HCT116 (cell line): ENCODE measurements at regions not wholly inside any gene's neighbourhood (a gene's known extent, or its start where the extent isn't known, plus 50 kb on each side); places are given as distances from the start of the nearest gene placed in this dataset.

Experiments used
- ATAC-seq: fragments of 200-7000 bp; cut with Tn5 transposase; 2 replicates; pipeline ENCODE4 v1.9.1; 2020; ENCODE audit warnings: mild to moderate bottlenecking, moderate library complexity
- BruUV-seq: library from RNA; stranded (reverse); fragments of 400-500 nt; replicated peaks from 2 replicates; lab custom pipeline; 2021; lab: Mats Ljungman, UMichigan
- CTCF ChIA-PET: fragments of 300-600 bp; sonication (Branson Sonifier 250); formaldehyde crosslinking; loops from one replicate; lab custom pipeline; 2021; ENCODE audit warnings: antibody characterized with exemption; lab: Charles Lee
- POLR2A ChIA-PET: fragments of 300-600, 350-600 bp; sonication (Branson Sonifier 250); formaldehyde crosslinking; loops from one replicate; lab custom pipeline; 2021; ENCODE audit warnings: antibody characterized with exemption; lab: Charles Lee
- RAD21 ChIA-PET, 2 experiments: fragments of 300-600 bp; sonication (Branson Sonifier 250); formaldehyde crosslinking; loops; one replicate each; lab custom pipeline; 2023; ENCODE audit warnings: low total read pairs in 2 of 2; ENCODE audit not compliant: uncharacterized antibody in 2 of 2, unreplicated experiment in 2 of 2, low non-redundant PET in 1 of 2; lab: Charles Lee
- DNase-seq: peaks from one replicate; pipeline ENCODE4 v3.0.0-alpha.2; 2010; ENCODE audit warnings: low read depth, low spot score
- H2AFZ ChIP-seq: fragments of 200-600 bp; shearing (Covaris generic), sonication (generic); 2 replicates; pipeline ENCODE4 v1.6.1; 2017; ENCODE audit warnings: low read depth, mixed run types, mixed read lengths, antibody characterized with exemption, low read length; ENCODE audit not compliant: poor library complexity, severe bottlenecking
- H3K27ac ChIP-seq: 2 replicates; pipeline ENCODE4 v1.5.1; 2012; ENCODE audit warnings: low read depth, low read length
- H3K27me3 ChIP-seq: fragments of 200-600 bp; sonication (generic); 2 replicates; pipeline ENCODE4 v1.6.1; 2016; ENCODE audit warnings: mixed run types, low read length, mixed read lengths; ENCODE audit not compliant: insufficient read depth
- H3K36me3 ChIP-seq, 2 experiments: fragments of 200-500 bp in 1 of 2; fragments of 200-600 bp in 1 of 2; sonication (Bioruptor generic) in 1 of 2; sonication (generic) in 1 of 2; 2 replicates each; pipeline versions ENCODE4 v1.5.1 to v1.6.1; 2014 to 2016; ENCODE audit warnings: low read length in 2 of 2, inconsistent platforms in 1 of 2, mixed read lengths in 1 of 2, mixed run types in 1 of 2; ENCODE audit not compliant: insufficient read depth in 2 of 2, control insufficient read depth in 1 of 2
- H3K4me1 ChIP-seq, 2 experiments: fragments of 200-600 bp in 1 of 2; sonication (generic) in 1 of 2; 2 replicates each; pipeline versions ENCODE4 v1.5.1 to v1.6.1; 2012 to 2017; ENCODE audit warnings: low read length in 2 of 2, inconsistent platforms in 1 of 2, mild to moderate bottlenecking in 1 of 2, mixed read lengths in 1 of 2, mixed run types in 1 of 2, moderate library complexity in 1 of 2; ENCODE audit not compliant: insufficient read depth in 2 of 2, control insufficient read depth in 1 of 2
- H3K4me2 ChIP-seq: fragments of 200-600 bp; sonication (generic); 2 replicates; pipeline ENCODE4 v1.6.1; 2017; ENCODE audit warnings: mixed run types, low read length, mixed read lengths
- H3K4me3 ChIP-seq, 2 experiments: fragments of 200-600 bp in 1 of 2; sonication (generic) in 1 of 2; replicated peaks in 1 of 2; 2 replicates each; pipeline ENCODE4 v1.5.1; 2011 to 2016; ENCODE audit warnings: low read length in 2 of 2, control low read depth in 1 of 2, low read depth in 1 of 2, mild to moderate bottlenecking in 1 of 2, mixed read lengths in 1 of 2, mixed run types in 1 of 2
- H3K79me2 ChIP-seq: fragments of 200-600 bp; sonication (generic); 2 replicates; pipeline ENCODE4 v1.6.1; 2017; ENCODE audit warnings: mild to moderate bottlenecking, mixed run types, low read length, moderate library complexity, mixed read lengths; ENCODE audit not compliant: insufficient read depth
- H3K9ac ChIP-seq: fragments of 200-600 bp; sonication (generic); 2 replicates; pipeline ENCODE4 v1.6.1; 2016; ENCODE audit warnings: low read length, mixed read lengths
- H3K9me2 ChIP-seq: fragments of 200-600 bp; sonication (generic), shearing (Covaris generic); 2 replicates; pipeline ENCODE4 v1.6.1; 2017; ENCODE audit warnings: mixed run types, mild to moderate bottlenecking, moderate library complexity; ENCODE audit not compliant: insufficient read depth
- H3K9me3 ChIP-seq, 2 experiments: fragments of 200-500 bp in 1 of 2; fragments of 200-600 bp in 1 of 2; sonication (Bioruptor generic) in 1 of 2; sonication (generic) in 1 of 2; 2 replicates each; pipeline ENCODE4 v1.6.1; 2014 to 2017; ENCODE audit warnings: low read length in 2 of 2, mixed read lengths in 2 of 2, inconsistent platforms in 1 of 2, low read depth in 1 of 2, mild to moderate bottlenecking in 1 of 2, mixed run types in 1 of 2, moderate library complexity in 1 of 2; ENCODE audit not compliant: control insufficient read depth in 1 of 2, insufficient read depth in 1 of 2
- H4K20me1 ChIP-seq: fragments of 200-600 bp; sonication (generic), shearing (Covaris generic); 2 replicates; pipeline ENCODE4 v1.6.1; 2017; ENCODE audit warnings: mixed run types, mild to moderate bottlenecking, moderate library complexity; ENCODE audit not compliant: insufficient read depth
- ATF3 ChIP-seq: IDR thresholded peaks from 2 replicates; pipeline ENCODE4 v1.6.1; 2012
- CBX3 ChIP-seq: IDR thresholded peaks from 2 replicates; pipeline ENCODE4 v1.6.1; 2012; ENCODE audit warnings: low read depth
- CEBPB ChIP-seq: IDR thresholded peaks from 2 replicates; pipeline ENCODE4 v1.6.1; 2012; ENCODE audit warnings: low read depth
- EGR1 ChIP-seq: IDR thresholded peaks from 2 replicates; pipeline ENCODE4 v1.6.1; 2012; ENCODE audit warnings: low read depth
- ELF1 ChIP-seq: IDR thresholded peaks from 2 replicates; pipeline ENCODE4 v1.6.1; 2012; ENCODE audit warnings: low read depth, borderline replicate concordance
- EZH2 ChIP-seq: fragments of 200-600 bp; sonication (generic); IDR thresholded peaks from 2 replicates; pipeline ENCODE4 v1.6.1; 2017; ENCODE audit warnings: antibody characterized with exemption, mixed run types
- EZH2phosphoT487 ChIP-seq: fragments of 200-600 bp; IDR thresholded peaks from 2 replicates; pipeline ENCODE4 v1.6.1; 2018; ENCODE audit warnings: antibody characterized with exemption, borderline replicate concordance
- FOSL1 ChIP-seq: IDR thresholded peaks from 2 replicates; pipeline ENCODE4 v1.6.1; 2012; ENCODE audit warnings: low read depth
- JUND ChIP-seq: IDR thresholded peaks from 2 replicates; pipeline ENCODE4 v1.6.1; 2012
- POLR2AphosphoS5 ChIP-seq: IDR thresholded peaks from 2 replicates; pipeline ENCODE4 v1.6.1; 2011; ENCODE audit warnings: mild to moderate bottlenecking, low read depth, low read length, moderate library complexity
- SIN3A ChIP-seq: IDR thresholded peaks from 2 replicates; pipeline ENCODE4 v1.6.1; 2012; ENCODE audit warnings: low read depth
- SP1 ChIP-seq: IDR thresholded peaks from 2 replicates; pipeline ENCODE4 v1.6.1; 2012; ENCODE audit warnings: low read depth
- SRF ChIP-seq: IDR thresholded peaks from 2 replicates; pipeline ENCODE4 v1.6.1; 2012; ENCODE audit warnings: low read depth
- TCF7L2 ChIP-seq: IDR thresholded peaks from 2 replicates; pipeline ENCODE4 v1.7.0; 2011; ENCODE audit warnings: borderline replicate concordance, inconsistent platforms; ENCODE audit not compliant: insufficient read depth, insufficient read length; ENCODE audit errors: extremely low read depth
- ZBTB33 ChIP-seq: IDR thresholded peaks from 2 replicates; pipeline ENCODE4 v1.6.1; 2011; ENCODE audit warnings: mild to moderate bottlenecking, low read length, moderate library complexity; ENCODE audit not compliant: insufficient replicate concordance; ENCODE audit errors: extremely low read depth
- ZFX ChIP-seq: fragments of 450-650 bp; IDR thresholded peaks from 2 replicates; pipeline ENCODE4 v1.6.1; 2017
- ZNF274 ChIP-seq: fragments of 200-500 bp; sonication (Bioruptor generic); IDR thresholded peaks from 2 replicates; pipeline ENCODE4 v1.6.1; 2014; ENCODE audit warnings: mild to moderate bottlenecking, low read depth, low read length, inconsistent platforms
- intact Hi-C: fragments of 100-400 bp; cut with micrococcal nuclease; formaldehyde crosslinking; loops from 2 replicates; pipeline ENCODE4 v1.10.0; 2022
- TF ChIP-seq, protein P1 (sequence below): IDR thresholded peaks from 2 replicates; pipeline ENCODE4 v1.6.1; 2012
- TF ChIP-seq, protein P2 (sequence below), 3 experiments: fragments of 200-600 bp in 1 of 3; sonication (generic) in 1 of 3; IDR thresholded peaks in 2 of 3; conservative IDR thresholded peaks in 1 of 3; 2 replicates each; pipeline ENCODE4 v1.5.1; 2012 to 2017; ENCODE audit warnings: low read depth in 2 of 3, low read length in 2 of 3, antibody characterized with exemption in 1 of 3, borderline replicate concordance in 1 of 3, control low read depth in 1 of 3, mild to moderate bottlenecking in 1 of 3, mixed read lengths in 1 of 3, mixed run types in 1 of 3, moderate library complexity in 1 of 3; ENCODE audit not compliant: insufficient read depth in 1 of 3
- TF ChIP-seq, protein P3 (sequence below): IDR thresholded peaks from 2 replicates; pipeline ENCODE4 v1.6.1; 2012; ENCODE audit warnings: low read depth

DNA sequence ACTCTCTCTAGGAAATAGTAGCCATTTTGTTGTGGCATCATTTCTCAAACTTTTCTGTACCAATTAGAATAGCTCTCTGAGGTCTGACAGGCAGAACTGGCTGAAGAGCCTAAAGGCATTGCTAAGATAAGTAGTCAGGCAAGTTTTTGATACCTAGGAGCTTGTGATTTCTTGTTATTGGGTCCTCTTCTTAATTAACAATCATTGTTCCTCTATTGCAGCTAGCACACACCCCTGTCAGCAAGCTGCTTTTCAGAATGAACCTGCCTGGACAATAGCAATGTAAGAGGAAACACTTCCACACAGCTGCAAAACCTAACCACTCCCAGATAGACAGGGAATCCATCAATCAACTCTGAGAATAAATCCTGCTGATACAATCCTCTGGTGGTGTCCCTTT, 403.9 kb upstream of the TBL1XR1 start:
- Histone ChIP-seq H3K27me3 (no peaks in the 10 kb centered on the region), H3K4me1 (peaks cover 20 to 28% of the 10 kb centered on the region in 2 experiments), H3K4me2 (no peak overlapping the region), H3K27ac (no peak overlapping the region), H2AFZ (no peak overlapping the region), H3K4me3 (no peak overlapping the region), H3K9me2 (no peaks in the 10 kb centered on the region), H4K20me1 (no peaks in the 10 kb centered on the region), H3K9me3 (no peaks in the 10 kb centered on the region), H3K9ac (no peak overlapping the region)
- ATAC-seq: no peak
- ChIA-PET CTCF (no interaction called here), POLR2A (no interaction called here)
- no TSS peak for BruUV-seq
- intact Hi-C loops: no loop called here
- no peak for DNase-seq
- TF ChIP-seq POLR2AphosphoS5 (no peak), FOSL1 (no peak), TCF7L2 (no peak), EZH2 (no peak), ATF3 (no peak), CBX3 (no peak), ZBTB33 (no peak), CEBPB (no peak), ZNF274 (no peak), JUND (no peak), SP1 (no peak), ZFX (no peak), EGR1 (no peak), SIN3A (no peak), ELF1 (no peak), SRF (no peak), EZH2phosphoT487 (no peak)
- TF ChIP-seq, protein P1, sequence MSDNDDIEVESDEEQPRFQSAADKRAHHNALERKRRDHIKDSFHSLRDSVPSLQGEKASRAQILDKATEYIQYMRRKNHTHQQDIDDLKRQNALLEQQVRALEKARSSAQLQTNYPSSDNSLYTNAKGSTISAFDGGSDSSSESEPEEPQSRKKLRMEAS: no peak
- TF ChIP-seq, protein P2, sequence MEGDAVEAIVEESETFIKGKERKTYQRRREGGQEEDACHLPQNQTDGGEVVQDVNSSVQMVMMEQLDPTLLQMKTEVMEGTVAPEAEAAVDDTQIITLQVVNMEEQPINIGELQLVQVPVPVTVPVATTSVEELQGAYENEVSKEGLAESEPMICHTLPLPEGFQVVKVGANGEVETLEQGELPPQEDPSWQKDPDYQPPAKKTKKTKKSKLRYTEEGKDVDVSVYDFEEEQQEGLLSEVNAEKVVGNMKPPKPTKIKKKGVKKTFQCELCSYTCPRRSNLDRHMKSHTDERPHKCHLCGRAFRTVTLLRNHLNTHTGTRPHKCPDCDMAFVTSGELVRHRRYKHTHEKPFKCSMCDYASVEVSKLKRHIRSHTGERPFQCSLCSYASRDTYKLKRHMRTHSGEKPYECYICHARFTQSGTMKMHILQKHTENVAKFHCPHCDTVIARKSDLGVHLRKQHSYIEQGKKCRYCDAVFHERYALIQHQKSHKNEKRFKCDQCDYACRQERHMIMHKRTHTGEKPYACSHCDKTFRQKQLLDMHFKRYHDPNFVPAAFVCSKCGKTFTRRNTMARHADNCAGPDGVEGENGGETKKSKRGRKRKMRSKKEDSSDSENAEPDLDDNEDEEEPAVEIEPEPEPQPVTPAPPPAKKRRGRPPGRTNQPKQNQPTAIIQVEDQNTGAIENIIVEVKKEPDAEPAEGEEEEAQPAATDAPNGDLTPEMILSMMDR (IDR thresholded peaks at IDR 0.05 in 2 of 3, conservative IDR thresholded peaks at IDR 0.05 in 1 of 3; ENCODE audit: borderline replicate concordance in 1 of 3, insufficient read depth in 1 of 3, low read depth in 2 of 3, low read length in 2 of 3): no peak
- TF ChIP-seq, protein P3, sequence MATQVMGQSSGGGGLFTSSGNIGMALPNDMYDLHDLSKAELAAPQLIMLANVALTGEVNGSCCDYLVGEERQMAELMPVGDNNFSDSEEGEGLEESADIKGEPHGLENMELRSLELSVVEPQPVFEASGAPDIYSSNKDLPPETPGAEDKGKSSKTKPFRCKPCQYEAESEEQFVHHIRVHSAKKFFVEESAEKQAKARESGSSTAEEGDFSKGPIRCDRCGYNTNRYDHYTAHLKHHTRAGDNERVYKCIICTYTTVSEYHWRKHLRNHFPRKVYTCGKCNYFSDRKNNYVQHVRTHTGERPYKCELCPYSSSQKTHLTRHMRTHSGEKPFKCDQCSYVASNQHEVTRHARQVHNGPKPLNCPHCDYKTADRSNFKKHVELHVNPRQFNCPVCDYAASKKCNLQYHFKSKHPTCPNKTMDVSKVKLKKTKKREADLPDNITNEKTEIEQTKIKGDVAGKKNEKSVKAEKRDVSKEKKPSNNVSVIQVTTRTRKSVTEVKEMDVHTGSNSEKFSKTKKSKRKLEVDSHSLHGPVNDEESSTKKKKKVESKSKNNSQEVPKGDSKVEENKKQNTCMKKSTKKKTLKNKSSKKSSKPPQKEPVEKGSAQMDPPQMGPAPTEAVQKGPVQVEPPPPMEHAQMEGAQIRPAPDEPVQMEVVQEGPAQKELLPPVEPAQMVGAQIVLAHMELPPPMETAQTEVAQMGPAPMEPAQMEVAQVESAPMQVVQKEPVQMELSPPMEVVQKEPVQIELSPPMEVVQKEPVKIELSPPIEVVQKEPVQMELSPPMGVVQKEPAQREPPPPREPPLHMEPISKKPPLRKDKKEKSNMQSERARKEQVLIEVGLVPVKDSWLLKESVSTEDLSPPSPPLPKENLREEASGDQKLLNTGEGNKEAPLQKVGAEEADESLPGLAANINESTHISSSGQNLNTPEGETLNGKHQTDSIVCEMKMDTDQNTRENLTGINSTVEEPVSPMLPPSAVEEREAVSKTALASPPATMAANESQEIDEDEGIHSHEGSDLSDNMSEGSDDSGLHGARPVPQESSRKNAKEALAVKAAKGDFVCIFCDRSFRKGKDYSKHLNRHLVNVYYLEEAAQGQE: no peak
- TF ChIP-seq, all 23 proteins: peak for 0
- H3K79me2 ChIP-seq: no peaks in the 10 kb centered on the region
- no peaks in the 10 kb centered on the region for H3K36me3 ChIP-seq
- RAD21 ChIA-PET: no interaction called here
